Bronchial epithelial cell (primary cell): ENCODE measurements at regions not wholly inside any gene's neighbourhood (a gene's known extent, or its start where the extent isn't known, plus 50 kb on each side); places are given as distances from the start of the nearest gene placed in this dataset.
A peak's percentile ranks its signal among the peaks of the same experiment; 100 is the strongest.

ENCODE experiments used
- DNase-seq: peaks from one replicate; pipeline ENCODE4 v3.0.0-alpha.2; 2010; ENCODE audit warnings: low read depth
- FAIRE-seq: peaks from 2 replicates; lab custom pipeline; 2011; peaks lifted over from hg19 to GRCh38; lab: Jason Lieb, UNC
- H3K27me3 ChIP-seq: 2 replicates; pipeline ENCODE4 v1.5.1; 2011; ENCODE audit warnings: low read length; ENCODE audit not compliant: control insufficient read depth, insufficient read depth
- H3K36me3 ChIP-seq: 2 replicates; pipeline ENCODE4 v1.5.1; 2011; ENCODE audit warnings: low read length; ENCODE audit not compliant: control insufficient read depth, insufficient read depth
- H3K4me3 ChIP-seq: 2 replicates; pipeline ENCODE4 v1.5.1; 2011; ENCODE audit warnings: mild to moderate bottlenecking, low read depth, low read length, control low read depth
- CTCF ChIP-seq: IDR thresholded peaks from 2 replicates; pipeline ENCODE4 v1.5.1; 2011; ENCODE audit warnings: mild to moderate bottlenecking, moderate library complexity, low read length, control low read depth, inconsistent platforms; ENCODE audit not compliant: insufficient read depth, severe bottlenecking

- no peak for TF ChIP-seq CTCF
- DNase-seq = peak; percentile 17
- no peaks in the 10 kb centered on the region for H3K36me3 ChIP-seq
- H3K4me3 ChIP-seq = peak overlapping the region; percentile 5
- FAIRE-seq = no peak
- no peaks in the 10 kb centered on the region for H3K27me3 ChIP-seq
Measured at GRCh38 chr11:90803831-90804230, 581.0 kb upstream of the CHORDC1 start.

- DNase-seq (peak; percentile 84), FAIRE-seq (no peak)
- H3K4me3 ChIP-seq = no peak overlapping the region
- H3K36me3 ChIP-seq = no peaks in the 10 kb centered on the region
- H3K27me3 ChIP-seq = no peaks in the 10 kb centered on the region
- TF ChIP-seq CTCF = no peak
Measured at GRCh38 chr11:90803366-90803765, 580.5 kb upstream of the CHORDC1 start.

- TF ChIP-seq CTCF = no peak
- no peak overlapping the region for H3K4me3 ChIP-seq
- no peaks in the 10 kb centered on the region for H3K27me3 ChIP-seq
- FAIRE-seq (no peak), DNase-seq (no peak)
- H3K36me3 ChIP-seq = no peaks in the 10 kb centered on the region
Measured at GRCh38 chr11:90798769-90799168, 575.9 kb upstream of the CHORDC1 start.

GRCh38 chr11:90795746-90796145, 572.9 kb upstream of the CHORDC1 start:
- DNase-seq (no peak), FAIRE-seq (no peak)
- H3K4me3 ChIP-seq = no peak overlapping the region
- no peaks in the 10 kb centered on the region for H3K36me3 ChIP-seq
- H3K27me3 ChIP-seq = no peaks in the 10 kb centered on the region
- no peak for TF ChIP-seq CTCF

GRCh38 chr11:90788961-90789360, 566.1 kb upstream of the CHORDC1 start:
- TF ChIP-seq CTCF = no peak
- Histone ChIP-seq H3K4me3 (no peak overlapping the region), H3K27me3 (no peaks in the 10 kb centered on the region), H3K36me3 (no peaks in the 10 kb centered on the region)
- FAIRE-seq = no peak
- no peak for DNase-seq

- DNase-seq (no peak), FAIRE-seq (no peak)
- no peaks in the 10 kb centered on the region for H3K27me3 ChIP-seq
- no peaks in the 10 kb centered on the region for H3K36me3 ChIP-seq
- no peak for TF ChIP-seq CTCF
- no peak overlapping the region for H3K4me3 ChIP-seq
Measured at GRCh38 chr11:90784241-90784814, 561.5 kb upstream of the CHORDC1 start.
